SK-N-SH (cell line): ENCODE measurements at regions not wholly inside any gene's neighbourhood (a gene's known extent, or its start where the extent isn't known, plus 50 kb on each side); places are given as distances from the start of the nearest gene placed in this dataset.
"Not testable (repeated sequence)": the region's sequence is repeated elsewhere in the genome, so short reads cannot be mapped to it uniquely, and the experiment has no call there.

Experiments
- CTCF ChIA-PET: fragments of 300-600, 350-600 bp; formaldehyde crosslinking; extraction: SDS; loops from one replicate; lab custom pipeline; 2021; lab: Yijun Ruan, JAX
- POLR2A ChIA-PET: fragments of 350-600 bp; sonication (Branson Sonifier 250); formaldehyde crosslinking; extraction: SDS; loops from one replicate; lab custom pipeline; 2020; ENCODE audit warnings: antibody characterized with exemption, inconsistent platforms; lab: Yijun Ruan, JAX
- DNase-seq: peaks from one replicate; pipeline ENCODE4 v3.0.0; 2012
- H2AFZ ChIP-seq: fragments of 200-600 bp; sonication (generic); 2 replicates; pipeline ENCODE4 v1.8.1; 2016; ENCODE audit warnings: antibody characterized with exemption, mild to moderate bottlenecking, low read depth
- H3F3A ChIP-seq: fragments of 200-600 bp; sonication (generic); replicated peaks from 2 replicates; pipeline ENCODE3; 2016; ENCODE audit warnings: antibody characterized with exemption, mild to moderate bottlenecking; ENCODE audit not compliant: insufficient read depth
- H3K27ac ChIP-seq, 2 experiments: fragments of 200-500 bp in 1 of 2; fragments of 200-600 bp in 1 of 2; sonication (Bioruptor generic) in 1 of 2; sonication (generic), shearing (Covaris generic) in 1 of 2; 2 replicates each; pipeline versions ENCODE4 v1.5.1 to v1.6.1; 2014 to 2016; ENCODE audit warnings: low read depth in 2 of 2, inconsistent platforms in 1 of 2, low read length in 1 of 2, mild to moderate bottlenecking in 1 of 2, mixed read lengths in 1 of 2
- H3K27me3 ChIP-seq: fragments of 200-600 bp; sonication (generic), shearing (Covaris generic); 2 replicates; pipeline ENCODE4 v1.6.1; 2016; ENCODE audit warnings: mixed run types; ENCODE audit not compliant: insufficient read depth
- H3K36me3 ChIP-seq, 2 experiments: fragments of 200-500 bp in 1 of 2; fragments of 200-600 bp in 1 of 2; sonication (Bioruptor generic) in 1 of 2; sonication (generic) in 1 of 2; replicated peaks in 1 of 2; 2 replicates each; pipeline versions ENCODE3 to v1.5.1; 2014 to 2016; ENCODE audit warnings: low read length in 1 of 2, mild to moderate bottlenecking in 1 of 2; ENCODE audit not compliant: insufficient read depth in 2 of 2, control insufficient read depth in 1 of 2
- H3K4me1 ChIP-seq, 2 experiments: fragments of 200-500 bp in 1 of 2; fragments of 200-600 bp in 1 of 2; sonication (Bioruptor generic) in 1 of 2; sonication (generic), shearing (Covaris generic) in 1 of 2; 2 replicates each; pipeline versions ENCODE4 v1.5.1 to v1.6.1; 2014 to 2016; ENCODE audit warnings: low read depth in 1 of 2, low read length in 1 of 2, mixed run types in 1 of 2; ENCODE audit not compliant: insufficient read depth in 2 of 2, control insufficient read depth in 1 of 2
- H3K4me2 ChIP-seq: fragments of 200-600 bp; sonication (generic), shearing (Covaris generic); 2 replicates; pipeline ENCODE4 v1.6.1; 2017; ENCODE audit warnings: mixed run types
- H3K4me3 ChIP-seq, 2 experiments: fragments of 200-500 bp in 1 of 2; fragments of 200-600 bp in 1 of 2; sonication (Bioruptor generic) in 1 of 2; sonication (generic), shearing (Covaris generic) in 1 of 2; 2 replicates each; pipeline versions ENCODE4 v1.5.1 to v1.8.1; 2014 to 2016; ENCODE audit warnings: low read depth in 2 of 2, inconsistent platforms in 1 of 2, low read length in 1 of 2, mild to moderate bottlenecking in 1 of 2, mixed read lengths in 1 of 2, moderate library complexity in 1 of 2
- H3K79me2 ChIP-seq: fragments of 200-600 bp; sonication (generic); 2 replicates; pipeline ENCODE4 v1.8.1; 2017; ENCODE audit warnings: mild to moderate bottlenecking; ENCODE audit not compliant: insufficient read depth
- H3K9ac ChIP-seq: fragments of 200-600 bp; sonication (generic); 2 replicates; pipeline ENCODE4 v1.6.1; 2017; ENCODE audit warnings: mixed run types
- H3K9me2 ChIP-seq: fragments of 200-600 bp; sonication (generic); 2 replicates; pipeline ENCODE4 v1.6.1; 2017; ENCODE audit warnings: mixed run types
- H3K9me3 ChIP-seq: fragments of 200-600 bp; sonication (generic); 2 replicates; pipeline ENCODE4 v1.6.1; 2017; ENCODE audit warnings: mixed run types, mild to moderate bottlenecking, moderate library complexity
- H4K20me1 ChIP-seq: fragments of 200-600 bp; sonication (generic); 2 replicates; pipeline ENCODE4 v1.6.1; 2017; ENCODE audit warnings: mild to moderate bottlenecking, mixed run types; ENCODE audit not compliant: insufficient read depth
- CTCF ChIP-seq: fragments of 200-600 bp; sonication (generic); IDR thresholded peaks from 2 replicates; pipeline ENCODE4 v1.6.1; 2017; ENCODE audit warnings: antibody characterized with exemption, mild to moderate bottlenecking, moderate library complexity
- ELF1 ChIP-seq: IDR thresholded peaks from 2 replicates; pipeline ENCODE4 v1.4.0; 2012
- FOXM1 ChIP-seq: IDR thresholded peaks from 2 replicates; pipeline ENCODE4 v1.4.0; 2012; ENCODE audit warnings: low read depth, mild to moderate bottlenecking
- GATA2 ChIP-seq: sonication (generic); formaldehyde crosslinking; IDR thresholded peaks from 2 replicates; pipeline ENCODE4 v1.5.0; 2020; ENCODE audit warnings: mild to moderate bottlenecking, missing genetic modification reagents
- MEF2A ChIP-seq: IDR thresholded peaks from 2 replicates; pipeline ENCODE4 v1.4.0; 2012; ENCODE audit warnings: low read depth, borderline replicate concordance
- NRF1 ChIP-seq: IDR thresholded peaks from 2 replicates; pipeline ENCODE4 v1.6.1; 2012; ENCODE audit warnings: low read depth, mild to moderate bottlenecking, low read length
- PBX3 ChIP-seq: IDR thresholded peaks from 2 replicates; pipeline ENCODE4; 2012
- REST ChIP-seq: IDR thresholded peaks from 2 replicates; pipeline ENCODE4 v1.6.1; 2012; ENCODE audit warnings: mild to moderate bottlenecking, low read depth, low read length, moderate library complexity
- TAF1 ChIP-seq: IDR thresholded peaks from 2 replicates; pipeline ENCODE4 v1.6.1; 2012; ENCODE audit warnings: low read depth, mild to moderate bottlenecking, low read length, moderate library complexity, borderline replicate concordance
- TEAD4 ChIP-seq: IDR thresholded peaks from 2 replicates; pipeline ENCODE4 v1.4.0; 2012; ENCODE audit warnings: mild to moderate bottlenecking, borderline replicate concordance; ENCODE audit not compliant: insufficient read depth
- ZBTB33 ChIP-seq: IDR thresholded peaks from 2 replicates; pipeline ENCODE4 v1.4.0; 2012; ENCODE audit warnings: low read depth, borderline replicate concordance
- WGBS: methylation state at CpG from one replicate; pipeline ENCODE4 v1.1.6; 2017; ENCODE audit warnings: low lambda C conversion rate; 5-methylcytosine and 5-hydroxymethylcytosine counted together

GRCh38 chr18:58807766-58808165 is 56.9 kb upstream of the ZNF532 start (continued):
- TF ChIP-seq ZBTB33 (no peak), NRF1 (no peak), MEF2A (no peak), PBX3 (no peak), GATA2 (CRISPR knock-in tag) (no peak), ELF1 (no peak), TAF1 (no peak), TEAD4 (no peak), FOXM1 (no peak)

- no peak for TF ChIP-seq MEF2A
- TF ChIP-seq CTCF = no peak
- TF ChIP-seq TEAD4 = no peak
- no peak for TF ChIP-seq REST
- H4K20me1 ChIP-seq = no peaks in the 10 kb centered on the region
- no peaks in the 10 kb centered on the region for H3K27me3 ChIP-seq
- H3K4me2 ChIP-seq = no peak overlapping the region
- H3K4me1 ChIP-seq = peaks cover 0 to 5% of the 10 kb centered on the region in 2 experiments; a peak in 2 of 4 replicates
- no peak overlapping the region for H3K9ac ChIP-seq
- no peaks in the 10 kb centered on the region for H3K9me2 ChIP-seq
- no peak overlapping the region for H3K4me3 ChIP-seq
- no peaks in the 10 kb centered on the region for H3K79me2 ChIP-seq
- no peaks in the 10 kb centered on the region for H3K36me3 ChIP-seq
- CTCF ChIA-PET = interaction anchor here (1.2 kb wide), 1 partner anchor 263 kb away, joined by 3 read pairs; no protein-coding TSS in a partner anchor
- H3K27ac ChIP-seq = no peak overlapping the region
- 95% methylated on average over 9 of the region's 10 CpGs for WGBS
- no peak overlapping the region for H2AFZ ChIP-seq
- no peak for DNase-seq
- no peaks in the 10 kb centered on the region for H3K9me3 ChIP-seq
- POLR2A ChIA-PET = interaction anchor here (0.6 kb wide), 1 partner anchor 272 kb away, joined by 3 read pairs; no protein-coding TSS in a partner anchor
- no peaks in the 10 kb centered on the region for H3F3A ChIP-seq
Measured at GRCh38 chr18:58808349-58808748, 56.3 kb upstream of the ZNF532 start.

- H3K4me1 ChIP-seq, H3K36me3 ChIP-seq, H3K4me2 ChIP-seq, H3K79me2 ChIP-seq, H4K20me1 ChIP-seq, H3K27ac ChIP-seq, H3K9me3 ChIP-seq, H3K9ac ChIP-seq, DNase-seq, H2AFZ ChIP-seq, H3K27me3 ChIP-seq, POLR2A ChIA-PET, H3K9me2 ChIP-seq, H3K4me3 ChIP-seq, H3F3A ChIP-seq: not testable (repeated sequence)
- 96% methylated on average over 13 of the region's 13 CpGs for WGBS
- CTCF ChIA-PET = interaction anchor here (1.5 kb wide), 1 partner anchor 245 kb away, joined by 4 read pairs; no protein-coding TSS in a partner anchor
Measured at GRCh38 chr18:58811859-58812258, 52.8 kb upstream of the ZNF532 start.
